HG02938 (cell line): ENCODE measurements at regions not wholly inside any gene's neighbourhood (a gene's known extent, or its start where the extent isn't known, plus 50 kb on each side); places are given as distances from the start of the nearest gene placed in this dataset.

ENCODE experiments used
- ATAC-seq: cut with Tn5 transposase; IDR thresholded peaks from one replicate; pipeline ENCODE4 v1.9.1; 2021; ENCODE audit warnings: mild to moderate bottlenecking, moderate library complexity; ENCODE audit not compliant: unreplicated experiment

GRCh38 chr2:43129676-43130547 lies 96.5 kb downstream of the ZFP36L2 start:
- no peak for ATAC-seq

- ATAC-seq, result no peak
These were observed 97.8 kb downstream of the ZFP36L2 start for GRCh38 chr2:43128559-43128955.

- no peak for ATAC-seq
These were observed 98.4 kb downstream of the ZFP36L2 start for GRCh38 chr2:43127941-43128558.

- ATAC-seq, result no peak
These were observed 99.0 kb downstream of the ZFP36L2 start for GRCh38 chr2:43127208-43127940.

- no peak for ATAC-seq
These were observed 99.6 kb downstream of the ZFP36L2 start for GRCh38 chr2:43126817-43127207.

- no peak for ATAC-seq
These were observed 101.1 kb downstream of the ZFP36L2 start for GRCh38 chr2:43125090-43125998.

GRCh38 chr2:43124687-43125057 lies 101.7 kb downstream of the ZFP36L2 start:
- ATAC-seq, result no peak

GRCh38 chr2:43123981-43124686 lies 102.3 kb downstream of the ZFP36L2 start:
- no peak for ATAC-seq

GRCh38 chr2:43123486-43123885 lies 102.9 kb downstream of the ZFP36L2 start:
- ATAC-seq, result no peak

GRCh38 chr2:43123028-43123427 lies 103.4 kb downstream of the ZFP36L2 start:
- no peak for ATAC-seq

GRCh38 chr2:43121580-43122314 lies 104.7 kb downstream of the ZFP36L2 start:
- no peak for ATAC-seq

- ATAC-seq, result no peak
These were observed 107.1 kb downstream of the ZFP36L2 start for GRCh38 chr2:43119303-43119702.

- ATAC-seq, result no peak
These were observed 108.8 kb downstream of the ZFP36L2 start for GRCh38 chr2:43117521-43118143.

- ATAC-seq, result no peak
These were observed 109.4 kb downstream of the ZFP36L2 start for GRCh38 chr2:43116988-43117387.

- no peak for ATAC-seq
These were observed 110.5 kb downstream of the ZFP36L2 start for GRCh38 chr2:43115881-43116280.

- no peak for ATAC-seq
These were observed 112.2 kb downstream of the ZFP36L2 start for GRCh38 chr2:43114210-43114609.

- no peak for ATAC-seq
These were observed 114.4 kb downstream of the ZFP36L2 start for GRCh38 chr2:43111788-43112554.

- ATAC-seq, result no peak
These were observed 115.9 kb downstream of the ZFP36L2 start for GRCh38 chr2:43110442-43110871.
